ENCODE measurements at regions not wholly inside any gene's neighbourhood (a gene's known extent, or its start where the extent isn't known, plus 50 kb on each side); places are given as distances from the start of the nearest gene placed in this dataset.

- H4K20me1 ChIP-seq (replicated peaks; ENCODE audit: control insufficient read depth, insufficient read depth, low read length): no peaks in the 10 kb centered on the region
- no TSS peak for BruUV-seq (replicated peaks)
- peak; percentile 60 for TF ChIP-seq C11orf30 (IDR thresholded peaks at IDR 0.05; ENCODE audit: low read depth)
- no peak for TF ChIP-seq CTBP1 (IDR thresholded peaks at IDR 0.05; ENCODE audit: borderline replicate concordance)
- peak; percentile 57 for TF ChIP-seq MAFG (tag; conservative IDR thresholded peaks at IDR 0.05)
- peak; percentile 74 for TF ChIP-seq ZNF316 (IDR thresholded peaks at IDR 0.05)
- TF ChIP-seq CGGBP1 (CRISPR knock-in tag; IDR thresholded peaks at IDR 0.05): no peak
- no peak for TF ChIP-seq NR0B1 (IDR thresholded peaks at IDR 0.05; ENCODE audit: partially characterized antibody)
- no peak for TF ChIP-seq DPF2 (IDR thresholded peaks at IDR 0.05)
- peak; percentile 42; the same call in 1 of the 2 replicates for TF ChIP-seq MAFK (IDR thresholded peaks at IDR 0.05; ENCODE audit: low read length)
- no peak overlapping the region for H2AFZ ChIP-seq (ENCODE audit: low read depth, low read length)
- no peak for DNase-seq (ENCODE audit: extremely low read depth in 1 of 4, low spot score in 3 of 4)
- no peak overlapping the region for H3K4me2 ChIP-seq (ENCODE audit: insufficient read depth, low read length)
- H3K9me3 ChIP-seq (replicated peaks; ENCODE audit: control insufficient read depth, insufficient read depth, low read depth, low read length): no peaks in the 10 kb centered on the region
- in situ Hi-C loops (cut with MboI): no loop called here
- WGBS (ENCODE audit: insufficient coverage, low coverage, missing lambda C conversion rate): 0% methylated on average over 2 of the region's 2 CpGs
- ChIA-PET CTCF (ENCODE audit: low intra/inter-chr PET ratio) (no interaction called here), POLR2A (no interaction called here)
- H3K36me3 ChIP-seq (ENCODE audit: control insufficient read depth, insufficient read depth, low read length): no peaks in the 10 kb centered on the region
- intact Hi-C loops (cut with micrococcal nuclease): no loop called here
- no peaks in the 10 kb centered on the region for H3K27me3 ChIP-seq (ENCODE audit: control insufficient read depth in 2 of 2, insufficient read depth in 2 of 2, low read length in 2 of 2)
- H3K9ac ChIP-seq (ENCODE audit: insufficient read depth in 1 of 2, low read depth in 2 of 2, low read length in 2 of 2): no peak overlapping the region
- no peaks in the 10 kb centered on the region for H3K9me1 ChIP-seq (ENCODE audit: control insufficient read depth, insufficient read depth, low read length)
- FAIRE-seq: no peak
- no peak overlapping the region for H3K4me3 ChIP-seq
- no peak for ATAC-seq
- H3K27ac ChIP-seq (ENCODE audit: extremely low read depth, low read depth, low read length): no peak overlapping the region
- no peaks in the 10 kb centered on the region for H3K4me1 ChIP-seq (replicated peaks in 1 of 2; ENCODE audit: control insufficient read depth in 2 of 2, insufficient read depth in 2 of 2, low read length in 2 of 2)
- H3K79me2 ChIP-seq (ENCODE audit: control insufficient read depth, insufficient read depth, low read length): no peaks in the 10 kb centered on the region
Observed at GRCh38 chr4:173707658-173708419, 177.8 kb upstream of the HAND2 start.

Measured in K562 (cell line).